ENCODE measurements at regions not wholly inside any gene's neighbourhood (a gene's known extent, or its start where the extent isn't known, plus 50 kb on each side); places are given as distances from the start of the nearest gene placed in this dataset.
A peak's percentile ranks its signal among the peaks of the same experiment; 100 is the strongest.

- no peak for TF ChIP-seq REST (IDR thresholded peaks at IDR 0.05; ENCODE audit: low read depth, low read length)
- TF ChIP-seq ELF1 (IDR thresholded peaks at IDR 0.05): no peak
- TF ChIP-seq SMC3 (IDR thresholded peaks at IDR 0.05; ENCODE audit: low read depth, low read length): no peak
- TF ChIP-seq USF1 (IDR thresholded peaks at IDR 0.05; ENCODE audit: borderline replicate concordance, low read depth): no peak
Observed at GRCh38 chr14:59131938-59132795, 56.3 kb upstream of the DAAM1 start (continued).

- Histone ChIP-seq H3K9me2 (no peaks in the 10 kb centered on the region), H3K4me1 (ENCODE audit: control insufficient read depth in 1 of 2, insufficient read depth in 2 of 2, low read depth in 1 of 2, low read length in 1 of 2) (peaks cover 0 to 2% of the 10 kb centered on the region in 2 experiments; a peak in 1 of 4 replicates), H4K20me1 (ENCODE audit: insufficient read depth) (no peaks in the 10 kb centered on the region), H2AFZ (ENCODE audit: low read depth) (no peak overlapping the region), H3K36me3 (replicated peaks in 1 of 2; ENCODE audit: control insufficient read depth in 1 of 2, insufficient read depth in 2 of 2, low read length in 1 of 2) (no peaks in the 10 kb centered on the region), H3K4me2 (no peak overlapping the region), H3K9ac (no peak overlapping the region), H3K27me3 (ENCODE audit: insufficient read depth) (no peaks in the 10 kb centered on the region), H3F3A (replicated peaks; ENCODE audit: insufficient read depth) (no peaks in the 10 kb centered on the region), H3K79me2 (ENCODE audit: insufficient read depth) (no peaks in the 10 kb centered on the region), H3K4me3 (ENCODE audit: low read depth in 2 of 2, low read length in 1 of 2) (no peak overlapping the region), H3K27ac (ENCODE audit: low read depth in 2 of 2, low read length in 1 of 2) (no peak overlapping the region), H3K9me3 (no peaks in the 10 kb centered on the region)
- ChIA-PET CTCF (interaction anchor here (1.1 to 1.6 kb wide), 5 partner anchors 9 to 632 kb away, joined by 3 to 6 read pairs (median 3); partner anchors contain the start of gene DAAM1), POLR2A (no interaction called here)
- WGBS (ENCODE audit: low lambda C conversion rate): 84% methylated on average over 3 of the region's 3 CpGs
- TF ChIP-seq FOXJ3 (CRISPR knock-in tag; IDR thresholded peaks at IDR 0.05) (no peak), REST (IDR thresholded peaks at IDR 0.05; ENCODE audit: low read depth, low read length) (no peak), MXI1 (IDR thresholded peaks at IDR 0.05; ENCODE audit: low read depth, low read length) (no peak), CTCF (IDR thresholded peaks at IDR 0.05) (peak; percentile 44), RAD21 (IDR thresholded peaks at IDR 0.05; ENCODE audit: low read length) (peak; percentile 39), USF2 (IDR thresholded peaks at IDR 0.05; ENCODE audit: borderline replicate concordance, low read depth, low read length) (no peak), SMC3 (IDR thresholded peaks at IDR 0.05; ENCODE audit: low read depth, low read length) (peak; percentile 23; the same call in 1 of the 2 replicates), MEF2A (IDR thresholded peaks at IDR 0.05; ENCODE audit: borderline replicate concordance, low read depth) (no peak)
- DNase-seq: no peak
Observed at GRCh38 chr14:59132796-59133494, 55.5 kb upstream of the DAAM1 start.
